Breast epithelium (tissue), 4 donors: ENCODE measurements at regions not wholly inside any gene's neighbourhood (a gene's known extent, or its start where the extent isn't known, plus 50 kb on each side); places are given as distances from the start of the nearest gene placed in this dataset.

Experiments used
- DNase-seq, 2 donors: peaks; one replicate each; pipeline ENCODE4 v3.0.0-alpha.2; 2019; ENCODE audit warnings: low spot score in 2 of 2
- H3K27ac ChIP-seq, 2 donors: fragments of 200-600 bp; sonication (generic) in 1 of 2; one replicate each; pipeline ENCODE4 v1.5.1; 2016 to 2019; ENCODE audit warnings: mild to moderate bottlenecking in 1 of 2
- H3K27me3 ChIP-seq, 2 donors: fragments of 200-600 bp; sonication (generic) in 1 of 2; one replicate each; pipeline versions ENCODE4 v1.5.1 to v1.6.0; 2017 to 2019; ENCODE audit warnings: control low read depth in 1 of 2, mild to moderate bottlenecking in 1 of 2
- H3K36me3 ChIP-seq: fragments of 200-600 bp; one replicate; pipeline ENCODE4 v1.5.1; 2019
- H3K4me1 ChIP-seq, 2 donors: fragments of 200-600 bp; sonication (generic); one replicate each; pipeline ENCODE4 v1.5.1; 2016 to 2019; ENCODE audit warnings: control low read depth in 1 of 2
- H3K4me3 ChIP-seq, 3 donors: fragments of 200-600 bp; sonication (generic); 1 replicate in 2 of 3; 2 replicates in 1 of 3; pipeline ENCODE4 v1.5.1; 2016 to 2019; ENCODE audit warnings: mild to moderate bottlenecking in 3 of 3, moderate library complexity in 2 of 3
- H3K9me3 ChIP-seq, 2 donors: fragments of 200-600 bp; sonication (generic) in 1 of 2; one replicate each; pipeline ENCODE4 v1.5.1; 2016 to 2019; ENCODE audit warnings: control low read depth in 1 of 2
- CTCF ChIP-seq, 3 donors: fragments of 450-650 bp; IDR thresholded peaks; one replicate each; pipeline ENCODE4 v1.5.1; 2016 to 2017; ENCODE audit warnings: antibody characterized with exemption in 3 of 3, mild to moderate bottlenecking in 3 of 3, moderate library complexity in 3 of 3
- POLR2A ChIP-seq: fragments of 450-650 bp; IDR thresholded peaks from one replicate; pipeline ENCODE4 v1.6.1; 2016; ENCODE audit warnings: antibody characterized with exemption, mild to moderate bottlenecking, moderate library complexity
- POLR2AphosphoS5 ChIP-seq, 3 donors: sonication (generic); formaldehyde crosslinking; IDR thresholded peaks; one replicate each; pipeline ENCODE4 v1.6.1; 2017; ENCODE audit warnings: antibody characterized with exemption in 3 of 3
- intact Hi-C: fragments of 100-400 bp; cut with DNase I; formaldehyde crosslinking; loops from one replicate; pipeline ENCODE4 v1.15.1; 2023; ENCODE audit warnings: low total_unique reads

DNA sequence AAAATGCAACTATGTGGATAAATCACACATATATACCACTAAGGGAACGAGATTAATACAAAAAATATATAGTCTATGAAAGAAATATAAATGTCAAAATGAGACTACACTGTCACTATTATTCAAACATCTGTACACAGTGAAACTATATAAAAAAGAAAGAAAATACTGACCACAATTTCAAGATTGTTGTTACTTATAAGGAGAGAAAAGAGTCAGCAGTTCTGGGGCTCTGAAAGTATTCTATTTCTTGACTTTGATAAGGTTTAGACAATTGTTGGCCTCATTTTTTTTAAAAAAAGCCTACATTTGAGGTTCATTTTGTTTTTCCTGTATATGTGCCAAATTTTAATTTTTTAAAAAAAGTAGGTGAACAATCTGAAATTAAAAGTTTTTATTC, 319.3 kb upstream of the CHRM3 start:
- DNase-seq: no peak
- intact Hi-C loops: no loop called here
- no peak overlapping the region for H3K4me3 ChIP-seq
- H3K9me3 ChIP-seq: no peaks in the 10 kb centered on the region
- H3K4me1 ChIP-seq: no peaks in the 10 kb centered on the region
- H3K36me3 ChIP-seq: no peaks in the 10 kb centered on the region
- H3K27ac ChIP-seq: no peak overlapping the region
- TF ChIP-seq POLR2AphosphoS5 (IDR thresholded peaks at IDR 0.05): no peak
- no peak for TF ChIP-seq POLR2A
- no peak for TF ChIP-seq CTCF (IDR thresholded peaks at IDR 0.05)
- H3K27me3 ChIP-seq: no peaks in the 10 kb centered on the region

GRCh38 chr1:239061770-239062169, 324.6 kb upstream of the CHRM3 start:
- no peak for TF ChIP-seq POLR2AphosphoS5 (IDR thresholded peaks at IDR 0.05)
- no peak for TF ChIP-seq CTCF (IDR thresholded peaks at IDR 0.05)
- TF ChIP-seq POLR2A: no peak
- no peaks in the 10 kb centered on the region for H3K36me3 ChIP-seq
- no peaks in the 10 kb centered on the region for H3K27me3 ChIP-seq
- no peak overlapping the region for H3K4me3 ChIP-seq
- intact Hi-C loops: no loop called here
- no peak for DNase-seq
- H3K27ac ChIP-seq: no peak overlapping the region
- H3K4me1 ChIP-seq: no peaks in the 10 kb centered on the region
- no peaks in the 10 kb centered on the region for H3K9me3 ChIP-seq

- Histone ChIP-seq H3K27me3 (no peaks in the 10 kb centered on the region), H3K9me3 (peaks cover 0 to 12% of the 10 kb centered on the region in 2 donors), H3K4me3 (no peak overlapping the region), H3K4me1 (no peaks in the 10 kb centered on the region), H3K27ac (no peak overlapping the region), H3K36me3 (no peaks in the 10 kb centered on the region)
- DNase-seq: no peak
- no peak for TF ChIP-seq POLR2AphosphoS5 (IDR thresholded peaks at IDR 0.05)
- TF ChIP-seq POLR2A: no peak
- no peak for TF ChIP-seq CTCF (IDR thresholded peaks at IDR 0.05)
- intact Hi-C loops: no loop called here
Measured at GRCh38 chr1:239058190-239058589, 328.2 kb upstream of the CHRM3 start.

DNA sequence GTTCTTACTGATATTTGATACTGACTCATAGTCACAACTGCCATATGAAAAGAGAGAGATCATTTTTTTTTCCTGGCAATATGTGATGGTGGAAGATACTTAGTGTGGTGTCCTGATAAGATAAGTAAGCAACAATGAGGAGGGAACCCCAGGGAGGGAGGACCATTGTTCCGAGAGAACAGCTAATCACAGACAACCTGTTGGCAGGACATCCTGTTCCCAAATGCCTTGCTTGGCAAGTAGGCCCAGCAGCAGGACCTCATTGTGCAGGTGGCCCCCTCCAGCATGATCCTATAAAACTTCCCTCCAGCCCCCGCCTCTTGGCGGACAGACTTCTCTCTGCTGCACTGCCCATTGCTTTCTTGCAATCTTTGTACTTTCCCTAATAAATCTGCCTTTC, 329.4 kb upstream of the CHRM3 start:
- Histone ChIP-seq H3K27me3 (no peaks in the 10 kb centered on the region), H3K9me3 (peaks cover 0 to 12% of the 10 kb centered on the region in 2 donors), H3K36me3 (no peaks in the 10 kb centered on the region), H3K4me1 (no peaks in the 10 kb centered on the region), H3K4me3 (no peak overlapping the region), H3K27ac (no peak overlapping the region)
- no peak for DNase-seq
- intact Hi-C loops: no loop called here
- TF ChIP-seq POLR2A (no peak), POLR2AphosphoS5 (IDR thresholded peaks at IDR 0.05) (no peak), CTCF (IDR thresholded peaks at IDR 0.05) (no peak)

- Histone ChIP-seq H3K4me3 (no peak overlapping the region), H3K9me3 (peaks cover 0 to 12% of the 10 kb centered on the region in 2 donors), H3K36me3 (no peaks in the 10 kb centered on the region), H3K27ac (no peak overlapping the region), H3K27me3 (no peaks in the 10 kb centered on the region), H3K4me1 (no peaks in the 10 kb centered on the region)
- no peak for TF ChIP-seq POLR2A
- no peak for TF ChIP-seq POLR2AphosphoS5 (IDR thresholded peaks at IDR 0.05)
- TF ChIP-seq CTCF (IDR thresholded peaks at IDR 0.05): no peak
- DNase-seq: no peak
- intact Hi-C loops: no loop called here
Measured at GRCh38 chr1:239053279-239053678, 333.1 kb upstream of the CHRM3 start.
